H1 (cell line): ENCODE measurements at regions not wholly inside any gene's neighbourhood (a gene's known extent, or its start where the extent isn't known, plus 50 kb on each side); places are given as distances from the start of the nearest gene placed in this dataset.

Experiments
- CTCF ChIA-PET: fragments of 300-600 bp; sonication (Branson Sonifier 250); formaldehyde crosslinking; loops from one replicate; lab custom pipeline; 2021; ENCODE audit not compliant: partially characterized antibody; lab: Charles Lee
- POLR2A ChIA-PET: fragments of 300-600 bp; sonication (Branson Sonifier 250); formaldehyde crosslinking; loops from one replicate; lab custom pipeline; 2021; ENCODE audit warnings: inconsistent platforms; ENCODE audit not compliant: partially characterized antibody; lab: Charles Lee
- DNase-seq, 2 experiments: peaks; one replicate each; pipeline versions ENCODE4 v3.0.0 to v3.0.0-alpha.2; 2010 to 2022; ENCODE audit warnings: low spot score in 2 of 2, low read depth in 1 of 2, mixed read lengths in 1 of 2
- FAIRE-seq: peaks from 2 replicates; lab custom pipeline; 2011; peaks lifted over from hg19 to GRCh38; lab: Jason Lieb, UNC
- H2AFZ ChIP-seq: 2 replicates; pipeline ENCODE4 v1.8.1; 2012; ENCODE audit warnings: low read length, inconsistent platforms
- H2AK5ac ChIP-seq: 2 replicates; pipeline ENCODE4 v1.6.1; 2013; ENCODE audit warnings: low read depth, low read length
- H2BK120ac ChIP-seq: replicated peaks from 2 replicates; pipeline ENCODE3; 2013; ENCODE audit warnings: low read depth, low read length, inconsistent platforms
- H2BK12ac ChIP-seq: 2 replicates; pipeline ENCODE4 v1.6.1; 2013; ENCODE audit warnings: low read depth, low read length
- H2BK15ac ChIP-seq: 2 replicates; pipeline ENCODE4 v1.6.1; 2013; ENCODE audit warnings: low read length
- H2BK20ac ChIP-seq: 2 replicates; pipeline ENCODE4 v1.6.1; 2013; ENCODE audit warnings: low read length
- H2BK5ac ChIP-seq: 2 replicates; pipeline ENCODE4 v1.6.1; 2013; ENCODE audit warnings: low read depth, low read length
- H3K14ac ChIP-seq: 2 replicates; pipeline ENCODE4 v1.6.1; 2013; ENCODE audit warnings: inconsistent platforms; ENCODE audit not compliant: insufficient read length
- H3K18ac ChIP-seq: 2 replicates; pipeline ENCODE4 v1.6.1; 2013; ENCODE audit warnings: low read length; ENCODE audit errors: extremely low read depth
- H3K23ac ChIP-seq: 2 replicates; pipeline ENCODE4 v1.6.1; 2013; ENCODE audit warnings: inconsistent platforms; ENCODE audit not compliant: insufficient read length
- H3K23me2 ChIP-seq: 2 replicates; pipeline ENCODE4 v1.6.1; 2013; ENCODE audit warnings: low read depth, low read length
- H3K27ac ChIP-seq: 2 replicates; pipeline ENCODE4 v1.6.1; 2011; ENCODE audit warnings: low read depth, low read length, inconsistent platforms
- H3K27me3 ChIP-seq, 4 experiments: replicated peaks in 1 of 4; 1 replicate in 1 of 4; 2 replicates in 3 of 4; pipeline versions ENCODE4 v1.6.1 to v1.8.1; 2011 to 2013; ENCODE audit warnings: low read length in 3 of 4, mild to moderate bottlenecking in 3 of 4, inconsistent platforms in 2 of 4, mixed read lengths in 2 of 4, moderate library complexity in 1 of 4; ENCODE audit not compliant: control insufficient read depth in 3 of 4, insufficient read depth in 3 of 4; ENCODE audit errors: extremely low read depth in 1 of 4
- H3K36me3 ChIP-seq, 4 experiments: 2 replicates each; pipeline versions ENCODE4 v1.6.1 to v1.8.1; 2011 to 2013; ENCODE audit warnings: mild to moderate bottlenecking in 4 of 4, low read length in 3 of 4, moderate library complexity in 2 of 4, control low read depth in 1 of 4, inconsistent platforms in 1 of 4; ENCODE audit not compliant: insufficient read depth in 4 of 4, control insufficient read depth in 2 of 4
- H3K4ac ChIP-seq: replicated peaks from 2 replicates; pipeline ENCODE3; 2013; ENCODE audit warnings: low read length, low read depth, mixed read lengths, inconsistent platforms; ENCODE audit not compliant: insufficient read length
- H3K4me1 ChIP-seq, 4 experiments: replicated peaks in 1 of 4; 1 replicate in 1 of 4; 2 replicates in 3 of 4; pipeline versions ENCODE4 v1.6.1 to v1.8.1; 2011 to 2013; ENCODE audit warnings: low read length in 3 of 4, inconsistent platforms in 2 of 4, mixed read lengths in 1 of 4; ENCODE audit not compliant: insufficient read depth in 4 of 4, control insufficient read depth in 3 of 4
- H3K4me2 ChIP-seq, 2 experiments: 2 replicates each; pipeline versions ENCODE4 v1.6.1 to v1.8.1; 2011 to 2013; ENCODE audit warnings: low read depth in 2 of 2, low read length in 2 of 2, control low read depth in 1 of 2, inconsistent platforms in 1 of 2, mild to moderate bottlenecking in 1 of 2; ENCODE audit not compliant: insufficient read depth in 1 of 2
- H3K4me3 ChIP-seq, 4 experiments: fragments of 200-600, 300-600 bp in 1 of 4; sonication (generic), shearing (Covaris generic), sonication (Bioruptor Twin) in 1 of 4; 2 replicates each; pipeline versions ENCODE4 v1.5.1 to v1.8.1; 2011 to 2016; ENCODE audit warnings: low read length in 4 of 4, low read depth in 3 of 4, control low read depth in 2 of 4, inconsistent platforms in 2 of 4, mild to moderate bottlenecking in 2 of 4, mixed read lengths in 1 of 4, moderate library complexity in 1 of 4; ENCODE audit not compliant: insufficient read depth in 2 of 4; ENCODE audit errors: extremely low read depth in 1 of 4
- H3K56ac ChIP-seq: replicated peaks from 2 replicates; pipeline ENCODE3; 2013; ENCODE audit warnings: low read depth, mild to moderate bottlenecking, mixed read lengths, low read length, inconsistent platforms; ENCODE audit not compliant: insufficient read length
- H3K79me1 ChIP-seq: 2 replicates; pipeline ENCODE4 v1.6.1; 2013; ENCODE audit warnings: low read depth, low read length, control low read depth
- H3K79me2 ChIP-seq, 2 experiments: 2 replicates each; pipeline versions ENCODE4 v1.6.1 to v1.8.1; 2012 to 2013; ENCODE audit warnings: low read length in 2 of 2, mild to moderate bottlenecking in 2 of 2, inconsistent platforms in 1 of 2; ENCODE audit not compliant: insufficient read depth in 2 of 2, control insufficient read depth in 1 of 2
- H3K9ac ChIP-seq, 4 experiments: replicated peaks in 1 of 4; 1 replicate in 1 of 4; 2 replicates in 3 of 4; pipeline versions ENCODE4 v1.6.1 to v1.8.1; 2011 to 2013; ENCODE audit warnings: low read depth in 3 of 4, low read length in 3 of 4, control low read depth in 2 of 4, mild to moderate bottlenecking in 2 of 4, moderate library complexity in 2 of 4, inconsistent platforms in 1 of 4; ENCODE audit errors: extremely low read depth in 1 of 4
- H3K9me3 ChIP-seq, 2 experiments: 2 replicates each; pipeline versions ENCODE4 v1.6.1 to v1.8.1; 2012 to 2013; ENCODE audit warnings: mild to moderate bottlenecking in 2 of 2, moderate library complexity in 2 of 2, control low read depth in 1 of 2, inconsistent platforms in 1 of 2, low read depth in 1 of 2, low read length in 1 of 2, mixed read lengths in 1 of 2; ENCODE audit not compliant: insufficient read depth in 2 of 2
- H4K20me1 ChIP-seq, 2 experiments: replicated peaks in 1 of 2; 2 replicates each; pipeline versions ENCODE3 to v1.8.1; 2011 to 2013; ENCODE audit warnings: inconsistent platforms in 2 of 2, low read length in 2 of 2, mild to moderate bottlenecking in 1 of 2; ENCODE audit not compliant: insufficient read depth in 2 of 2, control insufficient read depth in 1 of 2
- H4K5ac ChIP-seq: 2 replicates; pipeline ENCODE4 v1.6.1; 2013; ENCODE audit warnings: low read length, low read depth, mixed read lengths, inconsistent platforms; ENCODE audit not compliant: insufficient read length
- H4K8ac ChIP-seq: 2 replicates; pipeline ENCODE4 v1.8.0; 2013; ENCODE audit warnings: mild to moderate bottlenecking, moderate library complexity, low read length, inconsistent platforms; ENCODE audit not compliant: insufficient read depth; ENCODE audit errors: extremely low read depth
- H4K91ac ChIP-seq: replicated peaks from 2 replicates; pipeline ENCODE3; 2013; ENCODE audit warnings: low read length, mixed read lengths, inconsistent platforms; ENCODE audit not compliant: insufficient read length
- EP300 ChIP-seq, 2 experiments: IDR thresholded peaks; 1 replicate in 1 of 2; 2 replicates in 1 of 2; pipeline ENCODE4 v1.6.1; 2011 to 2012; ENCODE audit warnings: low read depth in 2 of 2, low read length in 2 of 2, mild to moderate bottlenecking in 2 of 2, borderline replicate concordance in 1 of 2, inconsistent platforms in 1 of 2, moderate library complexity in 1 of 2
- RFX5 ChIP-seq: IDR thresholded peaks from 2 replicates; pipeline ENCODE4 v1.6.1; 2011; ENCODE audit warnings: low read depth, low read length, improper control_type of control experiment, borderline replicate concordance
- SP2 ChIP-seq: IDR thresholded peaks from 2 replicates; pipeline ENCODE4 v1.6.1; 2012; ENCODE audit warnings: mild to moderate bottlenecking, low read length, inconsistent platforms
- WGBS, 2 experiments: shearing (Covaris generic) in 1 of 2; methylation state at CpG; one replicate each; pipeline versions ENCODE4 v1.1.6 to v1.1.7; 2013 to 2015; ENCODE audit warnings: low lambda C conversion rate in 2 of 2, mixed read lengths in 2 of 2, inconsistent platforms in 1 of 2, low coverage in 1 of 2, missing lambda C conversion rate in 1 of 2; ENCODE audit not compliant: insufficient replicate concordance in 2 of 2, insufficient coverage in 1 of 2, insufficient read length in 1 of 2; ENCODE audit errors: extremely low coverage in 1 of 2, missing lambda C conversion rate in 1 of 2; 5-methylcytosine and 5-hydroxymethylcytosine counted together

DNA sequence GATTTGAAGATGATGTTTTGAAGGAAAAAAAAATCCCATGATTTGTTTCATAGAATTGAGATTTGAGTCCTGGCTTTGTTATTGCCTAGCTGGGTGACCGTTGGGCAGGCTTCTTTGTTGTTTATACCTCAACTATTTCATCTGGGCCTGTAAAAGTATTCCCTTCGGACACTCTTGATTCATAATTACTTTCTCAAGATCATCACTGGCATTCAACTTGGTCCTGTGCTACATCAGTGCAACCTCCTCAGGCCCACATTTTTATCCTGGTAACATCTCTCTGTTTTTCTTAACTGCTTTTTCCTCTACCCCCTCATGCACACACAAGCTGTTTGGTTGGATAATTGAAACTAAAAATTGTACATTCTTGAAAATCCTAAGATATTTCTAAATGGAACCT lies 67.5 kb upstream of the P3H2 start:
- Histone ChIP-seq H2AK5ac (no peak overlapping the region), H3K36me3 (no peaks in the 10 kb centered on the region), H3K27me3 (no peaks in the 10 kb centered on the region), H4K20me1 (no peaks in the 10 kb centered on the region), H3K4me1 (peaks cover 0 to 2% (median 0%) of the 10 kb centered on the region in 4 experiments; a peak in 2 of 7 replicates), H3K79me1 (no peaks in the 10 kb centered on the region), H2AFZ (no peak overlapping the region), H3K14ac (no peak overlapping the region), H3K18ac (no peak overlapping the region), H3K4me3 (no peak overlapping the region), H4K8ac (no peak overlapping the region), H3K9ac (no peak overlapping the region)
- 92% methylated on average over 2 of the region's 2 CpGs; no CpG with 5 or more reads in 1 of the 2 experiments for WGBS, 2 experiments
- no peak for FAIRE-seq
- TF ChIP-seq RFX5 (no peak), EP300 (IDR thresholded peaks at IDR 0.05; ENCODE audit: borderline replicate concordance in 1 of 2, low read depth in 2 of 2, low read length in 2 of 2) (no peak), SP2 (no peak)
- TF ChIP-seq, all 59 proteins: peak for 0
- no peak overlapping the region for H2BK120ac ChIP-seq
- no peak overlapping the region for H2BK20ac ChIP-seq
- DNase-seq, result no peak
- CTCF ChIA-PET, result interaction anchor here (1.1 kb wide), 1 partner anchor 231 kb away, joined by 4 read pairs; no protein-coding TSS in a partner anchor
- H4K91ac ChIP-seq, result no peak overlapping the region
- H2BK12ac ChIP-seq, result no peak overlapping the region
- no peak overlapping the region for H2BK5ac ChIP-seq
- no peak overlapping the region for H4K5ac ChIP-seq
- no peaks in the 10 kb centered on the region for H3K23me2 ChIP-seq
- H2BK15ac ChIP-seq, result no peak overlapping the region
- no peaks in the 10 kb centered on the region for H3K9me3 ChIP-seq
- POLR2A ChIA-PET, result no interaction called here
- no peak overlapping the region for H3K4ac ChIP-seq
- no peak overlapping the region for H3K23ac ChIP-seq
- no peak overlapping the region for H3K27ac ChIP-seq
- H3K79me2 ChIP-seq, result no peaks in the 10 kb centered on the region
- H3K56ac ChIP-seq, result no peak overlapping the region
- no peak overlapping the region for H3K4me2 ChIP-seq
